WERI-Rb-1 (cell line): ENCODE measurements at regions not wholly inside any gene's neighbourhood (a gene's known extent, or its start where the extent isn't known, plus 50 kb on each side); places are given as distances from the start of the nearest gene placed in this dataset.

ENCODE experiments used
- DNase-seq: peaks from one replicate; pipeline ENCODE4 v3.0.0-alpha.2; 2020
- H3K27ac ChIP-seq: fragments of 250-450 bp; sonication (Bioruptor Pico); 2 replicates; pipeline ENCODE4 v1.5.1; 2020; ENCODE audit warnings: mild to moderate bottlenecking, moderate library complexity
- H3K27me3 ChIP-seq: fragments of 250-450 bp; sonication (Bioruptor Pico); 2 replicates; pipeline ENCODE4 v1.5.1; 2021; ENCODE audit warnings: mild to moderate bottlenecking, low read depth, moderate library complexity; ENCODE audit not compliant: insufficient read depth, severe bottlenecking
- H3K36me3 ChIP-seq: fragments of 250-450 bp; sonication (Bioruptor Pico); 2 replicates; pipeline ENCODE4 v1.5.1; 2020; ENCODE audit warnings: mild to moderate bottlenecking, moderate library complexity
- H3K4me3 ChIP-seq: 2 replicates; pipeline ENCODE4 v1.5.1; 2011; ENCODE audit warnings: low read depth, mild to moderate bottlenecking, control low read depth, low read length
- H3K9me3 ChIP-seq: fragments of 250-450 bp; sonication (Bioruptor Pico); 2 replicates; pipeline ENCODE4 v1.5.1; 2021; ENCODE audit warnings: mild to moderate bottlenecking, moderate library complexity; ENCODE audit not compliant: severe bottlenecking
- TF ChIP-seq, protein P1 (sequence below): IDR thresholded peaks from 2 replicates; pipeline ENCODE4 v1.5.1; 2011; ENCODE audit warnings: low read depth, mild to moderate bottlenecking, control low read depth, inconsistent platforms, low read length

GRCh38 chr3:135895106-135895733 lies 70.3 kb upstream of the PPP2R3A start:
- Histone ChIP-seq H3K9me3 (no peaks in the 10 kb centered on the region), H3K4me3 (no peak overlapping the region), H3K27ac (no peak overlapping the region), H3K27me3 (no peaks in the 10 kb centered on the region), H3K36me3 (no peaks in the 10 kb centered on the region)
- TF ChIP-seq, protein P1, sequence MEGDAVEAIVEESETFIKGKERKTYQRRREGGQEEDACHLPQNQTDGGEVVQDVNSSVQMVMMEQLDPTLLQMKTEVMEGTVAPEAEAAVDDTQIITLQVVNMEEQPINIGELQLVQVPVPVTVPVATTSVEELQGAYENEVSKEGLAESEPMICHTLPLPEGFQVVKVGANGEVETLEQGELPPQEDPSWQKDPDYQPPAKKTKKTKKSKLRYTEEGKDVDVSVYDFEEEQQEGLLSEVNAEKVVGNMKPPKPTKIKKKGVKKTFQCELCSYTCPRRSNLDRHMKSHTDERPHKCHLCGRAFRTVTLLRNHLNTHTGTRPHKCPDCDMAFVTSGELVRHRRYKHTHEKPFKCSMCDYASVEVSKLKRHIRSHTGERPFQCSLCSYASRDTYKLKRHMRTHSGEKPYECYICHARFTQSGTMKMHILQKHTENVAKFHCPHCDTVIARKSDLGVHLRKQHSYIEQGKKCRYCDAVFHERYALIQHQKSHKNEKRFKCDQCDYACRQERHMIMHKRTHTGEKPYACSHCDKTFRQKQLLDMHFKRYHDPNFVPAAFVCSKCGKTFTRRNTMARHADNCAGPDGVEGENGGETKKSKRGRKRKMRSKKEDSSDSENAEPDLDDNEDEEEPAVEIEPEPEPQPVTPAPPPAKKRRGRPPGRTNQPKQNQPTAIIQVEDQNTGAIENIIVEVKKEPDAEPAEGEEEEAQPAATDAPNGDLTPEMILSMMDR = peak; percentile 78
- peak; percentile 72 for DNase-seq

DNA sequence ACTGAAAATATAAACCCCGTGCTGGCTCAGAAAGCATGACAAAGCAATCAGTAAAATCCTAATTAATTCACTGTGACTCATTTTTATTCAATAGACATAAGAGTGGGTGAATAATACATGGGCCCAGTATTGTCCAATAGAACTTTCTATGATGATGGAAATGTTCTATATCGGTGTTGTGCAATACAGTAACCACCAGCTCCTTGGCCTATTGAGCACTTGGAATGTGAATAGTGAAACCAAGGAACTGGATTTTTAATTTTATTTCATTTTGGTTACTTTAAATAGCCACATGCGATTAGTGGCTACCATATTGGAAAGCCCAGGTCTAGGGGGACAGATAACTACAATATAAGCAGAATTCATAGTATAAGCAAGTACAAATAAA lies 69.8 kb upstream of the PPP2R3A start:
- Histone ChIP-seq H3K27me3 (no peaks in the 10 kb centered on the region), H3K4me3 (no peak overlapping the region), H3K27ac (no peak overlapping the region), H3K9me3 (no peaks in the 10 kb centered on the region), H3K36me3 (no peaks in the 10 kb centered on the region)
- TF ChIP-seq, protein P1 = no peak
- DNase-seq = no peak

GRCh38 chr3:135896613-135897012 lies 68.9 kb upstream of the PPP2R3A start:
- Histone ChIP-seq H3K4me3 (no peak overlapping the region), H3K27me3 (no peaks in the 10 kb centered on the region), H3K9me3 (no peaks in the 10 kb centered on the region), H3K27ac (no peak overlapping the region), H3K36me3 (no peaks in the 10 kb centered on the region)
- DNase-seq = no peak
- TF ChIP-seq, protein P1 = no peak

DNA sequence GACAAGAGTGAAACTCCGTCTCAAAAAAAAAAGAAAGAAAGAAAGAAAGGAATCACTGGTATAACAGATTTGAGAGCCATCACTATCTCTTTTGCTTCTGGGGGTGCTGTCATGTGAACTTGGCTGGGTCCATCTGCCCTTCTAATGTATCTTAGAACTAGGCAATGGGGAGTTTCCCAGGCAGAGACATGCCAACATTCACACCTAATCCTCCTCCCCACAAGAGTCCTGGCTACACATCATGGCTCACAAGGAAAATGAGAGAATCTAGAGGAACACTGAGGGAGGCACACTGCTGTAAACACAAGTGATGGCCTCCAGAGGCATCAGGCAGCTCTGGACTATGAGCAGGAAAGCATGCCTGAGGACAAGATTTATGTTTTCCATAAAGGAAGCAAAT lies 67.8 kb upstream of the PPP2R3A start:
- Histone ChIP-seq H3K36me3 (no peaks in the 10 kb centered on the region), H3K9me3 (no peaks in the 10 kb centered on the region), H3K4me3 (no peak overlapping the region), H3K27ac (no peak overlapping the region), H3K27me3 (no peaks in the 10 kb centered on the region)
- TF ChIP-seq, protein P1 = no peak
- DNase-seq = no peak

GRCh38 chr3:135898774-135899173 lies 66.8 kb upstream of the PPP2R3A start:
- H3K27ac ChIP-seq = no peak overlapping the region
- H3K9me3 ChIP-seq = no peaks in the 10 kb centered on the region
- no peak for DNase-seq
- TF ChIP-seq, protein P1 = no peak
- no peaks in the 10 kb centered on the region for H3K36me3 ChIP-seq
- no peak overlapping the region for H3K4me3 ChIP-seq
- no peaks in the 10 kb centered on the region for H3K27me3 ChIP-seq
